NCI-H460 (cell line): ENCODE measurements at regions not wholly inside any gene's neighbourhood (a gene's known extent, or its start where the extent isn't known, plus 50 kb on each side); places are given as distances from the start of the nearest gene placed in this dataset.

Experiments
- DNase-seq: peaks from one replicate; pipeline ENCODE4 v3.0.0-alpha.2; 2016; ENCODE audit warnings: low read depth; ENCODE audit errors: extremely low read depth

GRCh38 chr13:109381546-109382180, 404.7 kb downstream of the IRS2 start:
- peak; percentile 13 for DNase-seq

GRCh38 chr13:109380457-109380856, 405.9 kb downstream of the IRS2 start:
- no peak for DNase-seq

DNA sequence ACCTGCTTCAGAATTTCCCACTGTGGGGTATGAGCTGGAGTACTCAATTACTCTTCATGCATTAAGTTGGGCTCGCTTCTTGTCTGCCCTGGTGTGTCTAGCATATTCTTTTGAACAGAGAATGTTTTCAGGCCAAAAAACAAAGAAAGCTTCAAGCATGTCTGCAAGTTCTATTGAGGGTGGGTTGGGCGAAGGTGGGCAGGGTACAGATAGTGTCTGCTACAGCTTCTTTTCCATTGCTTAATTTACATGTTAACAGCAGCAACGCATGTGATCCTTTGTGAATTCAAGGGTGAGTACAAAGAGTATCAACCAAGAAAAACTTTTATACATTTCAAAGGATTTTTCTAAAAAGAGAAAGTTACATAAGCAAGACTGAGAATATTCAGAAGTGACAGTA, 406.5 kb downstream of the IRS2 start:
- DNase-seq, result no peak

DNA sequence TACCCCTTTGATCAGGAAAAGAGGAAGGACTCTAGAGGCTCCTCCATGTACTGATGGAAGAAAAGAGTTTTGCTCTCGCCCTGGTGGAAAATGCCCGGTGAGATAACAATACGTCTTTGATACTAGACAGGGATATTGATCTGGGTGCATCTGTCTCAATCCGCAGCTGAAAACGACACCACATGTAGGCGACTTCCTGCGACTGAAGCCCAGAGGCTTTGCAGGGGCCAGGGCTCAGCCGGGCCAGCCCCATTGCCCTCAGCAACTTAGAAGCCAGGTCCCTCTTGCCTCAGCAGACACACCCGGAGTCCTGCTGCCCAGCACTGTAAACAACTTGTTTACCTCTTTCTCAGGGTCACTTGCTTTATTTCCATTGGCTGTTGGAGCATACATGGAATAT, 409.4 kb downstream of the IRS2 start:
- no peak for DNase-seq

- no peak for DNase-seq
These were observed 411.7 kb downstream of the IRS2 start for GRCh38 chr13:109374609-109375200.

- no peak for DNase-seq
These were observed 413.7 kb downstream of the IRS2 start for GRCh38 chr13:109372666-109373065.

DNA sequence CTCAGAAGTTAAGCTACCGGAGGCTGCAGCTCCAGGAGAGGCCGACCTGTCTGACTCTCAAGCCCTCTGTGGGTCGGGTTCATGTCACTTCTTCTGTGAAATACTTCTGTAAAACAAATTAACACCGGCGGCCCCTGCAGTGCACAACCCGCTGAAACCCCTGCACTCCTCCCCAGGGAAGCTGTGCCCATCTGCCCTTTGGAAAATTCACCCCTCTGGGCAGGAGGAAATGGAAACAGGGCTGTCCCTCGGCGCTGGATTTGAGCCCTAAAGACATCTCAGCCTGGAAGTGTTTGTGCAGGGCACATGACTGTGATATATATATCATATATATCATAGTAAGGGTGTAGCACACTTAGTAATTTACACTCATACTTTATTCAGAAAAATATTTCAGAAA, 415.3 kb downstream of the IRS2 start:
- no peak for DNase-seq

- DNase-seq, result no peak
These were observed 415.9 kb downstream of the IRS2 start for GRCh38 chr13:109370496-109370895.

GRCh38 chr13:109369353-109370052, 416.9 kb downstream of the IRS2 start:
- no peak for DNase-seq

- DNase-seq, result no peak
These were observed 418.2 kb downstream of the IRS2 start for GRCh38 chr13:109368230-109368629.

- DNase-seq, result no peak
These were observed 419.9 kb downstream of the IRS2 start for GRCh38 chr13:109366525-109366924.

- no peak for DNase-seq
These were observed 423.0 kb downstream of the IRS2 start for GRCh38 chr13:109363431-109363830.

GRCh38 chr13:109362616-109363015, 423.8 kb downstream of the IRS2 start:
- no peak for DNase-seq

DNA sequence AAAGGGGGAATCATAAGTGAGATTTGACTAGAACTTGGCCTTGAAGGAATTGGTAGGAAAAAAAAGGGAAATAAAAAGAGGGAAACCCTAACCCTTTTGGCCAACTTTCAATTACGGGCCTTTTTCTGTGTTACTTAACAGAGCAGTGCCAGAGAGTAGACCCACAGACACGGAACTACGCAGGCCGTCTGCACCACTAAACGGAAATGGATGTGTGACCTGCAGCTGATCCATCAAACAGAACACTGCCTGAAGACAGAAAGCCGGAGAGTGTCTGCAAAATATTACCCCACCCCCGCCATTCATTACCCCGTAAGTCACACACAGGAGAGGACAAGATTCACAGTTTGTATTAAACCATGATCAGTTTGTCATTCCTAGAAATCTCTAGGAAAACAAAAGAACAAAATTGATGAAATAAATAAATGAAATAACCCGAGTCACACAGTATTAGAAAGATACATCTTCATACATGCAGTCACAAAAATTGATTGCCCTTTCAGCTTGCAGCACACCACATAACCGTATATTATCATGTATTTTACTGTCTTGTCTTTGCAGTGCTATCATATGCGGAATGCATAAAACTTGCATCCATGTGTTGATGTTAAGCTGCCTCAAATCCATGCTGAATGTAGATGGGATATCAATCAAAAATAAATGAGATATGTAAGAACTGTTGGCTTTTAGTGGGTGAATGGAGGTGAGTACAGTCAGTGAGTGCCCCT, 424.7 kb downstream of the IRS2 start:
- DNase-seq, result no peak

- no peak for DNase-seq
These were observed 428.5 kb downstream of the IRS2 start for GRCh38 chr13:109357751-109358471.

DNA sequence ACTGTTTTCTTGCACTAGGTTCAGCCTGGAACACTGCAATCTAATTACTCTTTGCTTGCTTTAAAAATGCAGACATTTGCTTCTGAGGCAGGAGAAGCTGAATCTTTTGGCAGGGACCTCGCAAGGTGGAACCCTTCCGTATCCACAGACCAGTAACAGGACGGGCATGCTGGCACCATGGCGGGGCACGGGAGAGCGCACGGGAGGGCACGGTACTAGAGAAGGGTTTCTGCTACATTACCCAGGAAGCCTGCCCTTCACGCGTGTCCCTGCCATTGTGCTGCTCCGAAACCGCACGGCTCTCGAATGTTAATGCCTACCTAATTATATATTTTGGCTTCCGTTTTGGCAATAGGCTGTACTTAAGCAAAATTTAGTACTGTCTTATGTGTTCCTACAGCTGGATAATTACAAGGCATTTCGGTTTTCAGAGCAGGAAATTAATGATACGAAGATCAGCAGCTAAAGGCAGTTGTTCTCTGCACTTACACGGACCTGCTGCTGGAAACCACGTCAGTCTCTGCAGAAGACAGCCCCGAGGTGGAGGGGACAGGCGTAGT, 430.4 kb downstream of the IRS2 start:
- DNase-seq, result no peak

GRCh38 chr13:109355166-109355565, 431.2 kb downstream of the IRS2 start:
- DNase-seq, result no peak

DNA sequence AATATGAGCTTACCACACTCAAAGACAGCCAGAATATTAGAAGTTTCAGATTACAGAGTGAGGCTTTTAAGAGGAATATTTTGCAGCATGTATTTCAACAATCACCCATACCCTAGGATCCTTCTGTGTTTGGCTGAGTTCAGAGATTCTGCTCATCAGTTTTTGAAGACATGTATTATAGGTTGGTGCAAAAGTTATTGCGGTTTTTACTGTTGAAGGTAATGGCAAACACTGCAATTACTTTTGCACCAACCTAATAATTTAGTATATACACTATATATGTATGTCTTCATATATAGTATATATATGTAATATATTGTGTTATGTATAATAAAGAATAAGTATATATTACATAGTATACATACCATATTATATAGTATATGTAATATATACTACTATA, 435.1 kb downstream of the IRS2 start:
- no peak for DNase-seq

- DNase-seq, result peak; percentile 4
These were observed 437.7 kb downstream of the IRS2 start for GRCh38 chr13:109348519-109349258.

- DNase-seq, result no peak
These were observed 440.3 kb downstream of the IRS2 start for GRCh38 chr13:109346060-109346459.
